Heart left ventricle (tissue), 13 donors: ENCODE measurements at regions not wholly inside any gene's neighbourhood (a gene's known extent, or its start where the extent isn't known, plus 50 kb on each side); places are given as distances from the start of the nearest gene placed in this dataset.

Source experiments
- POLR2A ChIP-seq, 2 donors: fragments of 450-650 bp; IDR thresholded peaks; one replicate each; pipeline ENCODE4 v1.6.1; 2017; ENCODE audit warnings: antibody characterized with exemption in 2 of 2, mild to moderate bottlenecking in 2 of 2, moderate library complexity in 2 of 2
- TF ChIP-seq, protein P1 (sequence below), 12 donors: fragments of 200-600 bp; sonication (generic) in 4 of 12; IDR thresholded peaks; one replicate each; pipeline versions ENCODE4 v1.5.0 to v1.8.0; 2018 to 2022; ENCODE audit warnings: antibody characterized with exemption in 12 of 12, mild to moderate bottlenecking in 5 of 12
- donor health status: ischemic (EF 13 %, LVEDD 7.1; RV severe dilation, severe dysfunction).
- donor health status: DM: no; HTN: yes; CAD: no.
- donor health status: DM: no; HTN: no; CAD: no.
- donor health status: ischemic (EF 25% LVEDD 6.9; RV normal size, moderate dysfunction).
- donor health status: ischemic (EF 25% LVEDD 5.7; RV mildly dilated, moderate dysfunction).
- donor health status: ischemic (EF 35%, LVEDD 5.7; RV mildly dilated, moderate dysfunction).
- donor health status: nonischemic (EF 11% LVEDD 7.7; RV severe dilation, severe dysfunction).
- donor health status: DM: yes; HTN: yes; CAD: no.
- donor health status: PGD.
- donor health status: ischemic (EF 29% LVEDD 5.4; RV normal size, mild dysfunction).
- donor health status: nonischemic (EF 23%, LVEDD 6.1; RV moderate dilation, normal function).

DNA sequence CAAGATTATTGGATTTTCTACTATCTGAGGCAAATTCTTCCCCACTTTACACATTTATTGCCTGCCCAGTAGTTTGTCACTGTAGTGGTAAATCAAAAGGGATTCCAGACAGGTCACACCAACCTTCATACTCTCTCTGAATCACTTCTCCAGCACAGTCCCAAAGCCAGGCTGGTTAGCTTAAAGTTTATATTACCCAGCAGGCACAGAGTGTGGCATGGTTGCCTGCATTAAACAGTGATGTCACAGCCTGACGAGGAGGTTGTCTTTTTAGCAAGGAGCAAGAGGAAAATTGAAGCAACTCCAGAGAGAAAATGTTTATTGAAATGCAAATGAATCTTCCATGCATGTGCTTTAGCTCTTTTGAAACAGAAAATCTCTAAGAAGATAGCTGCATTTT, 375.5 kb upstream of the CELF2 start:
- TF ChIP-seq, protein P1, sequence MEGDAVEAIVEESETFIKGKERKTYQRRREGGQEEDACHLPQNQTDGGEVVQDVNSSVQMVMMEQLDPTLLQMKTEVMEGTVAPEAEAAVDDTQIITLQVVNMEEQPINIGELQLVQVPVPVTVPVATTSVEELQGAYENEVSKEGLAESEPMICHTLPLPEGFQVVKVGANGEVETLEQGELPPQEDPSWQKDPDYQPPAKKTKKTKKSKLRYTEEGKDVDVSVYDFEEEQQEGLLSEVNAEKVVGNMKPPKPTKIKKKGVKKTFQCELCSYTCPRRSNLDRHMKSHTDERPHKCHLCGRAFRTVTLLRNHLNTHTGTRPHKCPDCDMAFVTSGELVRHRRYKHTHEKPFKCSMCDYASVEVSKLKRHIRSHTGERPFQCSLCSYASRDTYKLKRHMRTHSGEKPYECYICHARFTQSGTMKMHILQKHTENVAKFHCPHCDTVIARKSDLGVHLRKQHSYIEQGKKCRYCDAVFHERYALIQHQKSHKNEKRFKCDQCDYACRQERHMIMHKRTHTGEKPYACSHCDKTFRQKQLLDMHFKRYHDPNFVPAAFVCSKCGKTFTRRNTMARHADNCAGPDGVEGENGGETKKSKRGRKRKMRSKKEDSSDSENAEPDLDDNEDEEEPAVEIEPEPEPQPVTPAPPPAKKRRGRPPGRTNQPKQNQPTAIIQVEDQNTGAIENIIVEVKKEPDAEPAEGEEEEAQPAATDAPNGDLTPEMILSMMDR (IDR thresholded peaks at IDR 0.05), result no peak
- no peak for TF ChIP-seq POLR2A (IDR thresholded peaks at IDR 0.05)
